HCT116 (cell line): ENCODE measurements at regions not wholly inside any gene's neighbourhood (a gene's known extent, or its start where the extent isn't known, plus 50 kb on each side); places are given as distances from the start of the nearest gene placed in this dataset.

ENCODE experiments used
- ATF3 ChIP-seq: IDR thresholded peaks from 2 replicates; pipeline ENCODE4 v1.6.1; 2012
- CEBPB ChIP-seq: IDR thresholded peaks from 2 replicates; pipeline ENCODE4 v1.6.1; 2012; ENCODE audit warnings: low read depth
- EZH2 ChIP-seq: fragments of 200-600 bp; sonication (generic); IDR thresholded peaks from 2 replicates; pipeline ENCODE4 v1.6.1; 2017; ENCODE audit warnings: antibody characterized with exemption, mixed run types
- JUND ChIP-seq: IDR thresholded peaks from 2 replicates; pipeline ENCODE4 v1.6.1; 2012
- POLR2A ChIP-seq: IDR thresholded peaks from 2 replicates; pipeline ENCODE4 v1.7.0; 2011; ENCODE audit warnings: borderline replicate concordance; ENCODE audit not compliant: insufficient read depth, insufficient read length; ENCODE audit errors: extremely low read depth
- POLR2AphosphoS5 ChIP-seq: IDR thresholded peaks from 2 replicates; pipeline ENCODE4 v1.6.1; 2011; ENCODE audit warnings: mild to moderate bottlenecking, low read depth, low read length, moderate library complexity
- RAD21 ChIP-seq: IDR thresholded peaks from 2 replicates; pipeline ENCODE4 v1.6.1; 2012; ENCODE audit warnings: low read depth, mild to moderate bottlenecking
- REST ChIP-seq: IDR thresholded peaks from 2 replicates; pipeline ENCODE4 v1.6.1; 2012; ENCODE audit warnings: low read depth
- TF ChIP-seq, protein P1 (sequence below), 3 experiments: fragments of 200-600 bp in 1 of 3; sonication (generic) in 1 of 3; IDR thresholded peaks in 2 of 3; conservative IDR thresholded peaks in 1 of 3; 2 replicates each; pipeline ENCODE4 v1.5.1; 2012 to 2017; ENCODE audit warnings: low read depth in 2 of 3, low read length in 2 of 3, antibody characterized with exemption in 1 of 3, borderline replicate concordance in 1 of 3, control low read depth in 1 of 3, mild to moderate bottlenecking in 1 of 3, mixed read lengths in 1 of 3, mixed run types in 1 of 3, moderate library complexity in 1 of 3; ENCODE audit not compliant: insufficient read depth in 1 of 3

GRCh38 chr16:51072591-51072990, 78.5 kb downstream of the SALL1 start:
- TF ChIP-seq, protein P1, sequence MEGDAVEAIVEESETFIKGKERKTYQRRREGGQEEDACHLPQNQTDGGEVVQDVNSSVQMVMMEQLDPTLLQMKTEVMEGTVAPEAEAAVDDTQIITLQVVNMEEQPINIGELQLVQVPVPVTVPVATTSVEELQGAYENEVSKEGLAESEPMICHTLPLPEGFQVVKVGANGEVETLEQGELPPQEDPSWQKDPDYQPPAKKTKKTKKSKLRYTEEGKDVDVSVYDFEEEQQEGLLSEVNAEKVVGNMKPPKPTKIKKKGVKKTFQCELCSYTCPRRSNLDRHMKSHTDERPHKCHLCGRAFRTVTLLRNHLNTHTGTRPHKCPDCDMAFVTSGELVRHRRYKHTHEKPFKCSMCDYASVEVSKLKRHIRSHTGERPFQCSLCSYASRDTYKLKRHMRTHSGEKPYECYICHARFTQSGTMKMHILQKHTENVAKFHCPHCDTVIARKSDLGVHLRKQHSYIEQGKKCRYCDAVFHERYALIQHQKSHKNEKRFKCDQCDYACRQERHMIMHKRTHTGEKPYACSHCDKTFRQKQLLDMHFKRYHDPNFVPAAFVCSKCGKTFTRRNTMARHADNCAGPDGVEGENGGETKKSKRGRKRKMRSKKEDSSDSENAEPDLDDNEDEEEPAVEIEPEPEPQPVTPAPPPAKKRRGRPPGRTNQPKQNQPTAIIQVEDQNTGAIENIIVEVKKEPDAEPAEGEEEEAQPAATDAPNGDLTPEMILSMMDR (IDR thresholded peaks at IDR 0.05 in 2 of 3, conservative IDR thresholded peaks at IDR 0.05 in 1 of 3; ENCODE audit: borderline replicate concordance in 1 of 3, insufficient read depth in 1 of 3, low read depth in 2 of 3, low read length in 2 of 3): no peak
- no peak for TF ChIP-seq EZH2
- TF ChIP-seq POLR2A: no peak
- TF ChIP-seq ATF3: no peak
- TF ChIP-seq RAD21: no peak
- TF ChIP-seq REST: no peak
- no peak for TF ChIP-seq CEBPB
- TF ChIP-seq POLR2AphosphoS5: no peak
- TF ChIP-seq JUND: no peak
